Spleen (tissue), 11 donors: ENCODE measurements at regions not wholly inside any gene's neighbourhood (a gene's known extent, or its start where the extent isn't known, plus 50 kb on each side); places are given as distances from the start of the nearest gene placed in this dataset.

ENCODE experiments used
- DNase-seq: peaks from one replicate; pipeline ENCODE4 v3.0.0-alpha.2; 2020
- H3K27ac ChIP-seq, 8 donors: fragments of 200-600 bp; sonication (generic) in 7 of 8; 1 replicate in 4 of 8; 2 replicates in 4 of 8; pipeline versions ENCODE4 v1.5.0 to v1.8.0; 2016 to 2021; ENCODE audit warnings: inconsistent platforms in 4 of 8, mild to moderate bottlenecking in 4 of 8, moderate library complexity in 1 of 8
- H3K27me3 ChIP-seq, 7 donors: fragments of 200-600 bp; sonication (generic) in 6 of 7; replicated peaks in 1 of 7; 1 replicate in 4 of 7; 2 replicates in 3 of 7; pipeline versions ENCODE4 v1.5.0 to v1.8.0; 2016 to 2021; ENCODE audit warnings: inconsistent platforms in 3 of 7, mild to moderate bottlenecking in 1 of 7
- H3K36me3 ChIP-seq, 6 donors: fragments of 200-600 bp; sonication (generic) in 5 of 6; 1 replicate in 4 of 6; 2 replicates in 2 of 6; pipeline versions ENCODE4 v1.5.0 to v1.8.0; 2016 to 2021; ENCODE audit warnings: inconsistent platforms in 2 of 6
- H3K4me1 ChIP-seq, 6 donors: fragments of 200-600 bp; sonication (generic) in 5 of 6; 1 replicate in 3 of 6; 2 replicates in 3 of 6; pipeline versions ENCODE4 v1.5.0 to v1.8.0; 2016 to 2021; ENCODE audit warnings: inconsistent platforms in 3 of 6
- H3K4me3 ChIP-seq, 8 donors: fragments of 200-600 bp; sonication (generic) in 7 of 8; 1 replicate in 4 of 8; 2 replicates in 4 of 8; pipeline versions ENCODE4 v1.5.0 to v1.8.0; 2016 to 2021; ENCODE audit warnings: inconsistent platforms in 4 of 8, mild to moderate bottlenecking in 4 of 8, moderate library complexity in 2 of 8
- H3K9me3 ChIP-seq, 8 donors: fragments of 200-600 bp; sonication (generic) in 7 of 8; 1 replicate in 4 of 8; 2 replicates in 4 of 8; pipeline versions ENCODE4 v1.5.0 to v1.8.0; 2016 to 2021; ENCODE audit warnings: inconsistent platforms in 4 of 8
- CTCF ChIP-seq, 11 experiments: fragments of 200-600 bp in 7 of 11; fragments of 450-650 bp in 4 of 11; sonication (generic) in 4 of 11; IDR thresholded peaks in 8 of 11; conservative IDR thresholded peaks in 3 of 11; 1 replicate in 7 of 11; 2 replicates in 4 of 11; pipeline versions ENCODE4 v1.4.0 to v1.8.0; 2016 to 2021; ENCODE audit warnings: antibody characterized with exemption in 11 of 11, inconsistent platforms in 4 of 11, mild to moderate bottlenecking in 1 of 11
- POLR2A ChIP-seq, 3 donors: fragments of 450-650 bp; IDR thresholded peaks; one replicate each; pipeline ENCODE4 v1.5.1; 2017; ENCODE audit warnings: antibody characterized with exemption in 3 of 3, mild to moderate bottlenecking in 1 of 3
- POLR2AphosphoS5 ChIP-seq, 3 donors: sonication (generic); formaldehyde crosslinking; IDR thresholded peaks; one replicate each; pipeline ENCODE4 v1.5.1; 2017; ENCODE audit warnings: antibody characterized with exemption in 3 of 3
- WGBS, 5 donors: extraction: QIAGEN DNeasy Blood & Tissue Kit in 3 of 5; methylation state at CpG; one replicate each; pipeline versions ENCODE4 v1.1.5 to v1.1.7; 2013 to 2018; 5-methylcytosine and 5-hydroxymethylcytosine counted together
- intact Hi-C: fragments of 100-400 bp; cut with DNase I; formaldehyde crosslinking; loops from one replicate; pipeline ENCODE4 v1.15.0; 2023; ENCODE audit warnings: low total_unique reads
- donor health status: healthy with polysubstance abuse.
- donor health status: DM: no; HTN: no; CAD: no; lungs with moderate emphysema.
- donor health status: DM: no; HTN: no; CAD: no.
- donor health status: Bipolar disorder and iron deficiency.
- donor health status: healthy.
- donor health status: DM: no; HTN: no; CAD: no.
- donor health status: DM: yes; HTN: yes; CAD: no.

DNA sequence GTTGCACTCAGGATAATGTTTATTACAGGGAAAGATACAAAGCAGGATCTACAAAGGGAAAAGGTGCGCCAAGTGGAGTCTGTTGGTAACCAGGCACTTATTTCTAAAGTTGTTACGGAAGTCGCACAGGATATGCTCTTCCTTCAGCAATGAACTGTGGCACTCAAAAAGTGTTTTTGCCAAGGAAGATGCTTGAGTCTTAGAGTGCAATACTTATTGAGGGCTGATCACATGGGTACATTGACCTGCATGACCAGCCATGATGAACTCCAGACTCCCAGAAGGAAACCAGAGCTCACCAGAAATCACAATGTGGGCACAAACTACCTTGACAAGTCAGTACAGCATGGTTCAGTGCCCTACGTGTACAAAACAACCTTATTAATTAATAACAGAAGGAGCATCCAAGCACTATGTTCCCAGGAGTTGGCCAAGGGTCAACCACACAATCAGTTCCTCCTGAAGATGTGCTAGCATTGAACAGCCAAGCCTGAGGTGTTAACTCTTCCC lies 270.7 kb upstream of the TFAP2D start:
- WGBS, 5 donors: 86 to 95% (median 90%) methylated on average over 4 of the region's 4 CpGs
- H3K9me3 ChIP-seq: peaks cover 0 to 13% (median 0%) of the 10 kb centered on the region in 8 donors
- no peak for DNase-seq
- H3K4me3 ChIP-seq: no peak overlapping the region
- no peaks in the 10 kb centered on the region for H3K36me3 ChIP-seq
- intact Hi-C loops: no loop called here
- no peaks in the 10 kb centered on the region for H3K27me3 ChIP-seq
- H3K4me1 ChIP-seq: no peaks in the 10 kb centered on the region
- H3K27ac ChIP-seq: no peak overlapping the region
- TF ChIP-seq CTCF (IDR thresholded peaks at IDR 0.05 in 8 of 11, conservative IDR thresholded peaks at IDR 0.05 in 3 of 11) (no peak), POLR2AphosphoS5 (IDR thresholded peaks at IDR 0.05) (no peak), POLR2A (IDR thresholded peaks at IDR 0.05) (no peak)

DNA sequence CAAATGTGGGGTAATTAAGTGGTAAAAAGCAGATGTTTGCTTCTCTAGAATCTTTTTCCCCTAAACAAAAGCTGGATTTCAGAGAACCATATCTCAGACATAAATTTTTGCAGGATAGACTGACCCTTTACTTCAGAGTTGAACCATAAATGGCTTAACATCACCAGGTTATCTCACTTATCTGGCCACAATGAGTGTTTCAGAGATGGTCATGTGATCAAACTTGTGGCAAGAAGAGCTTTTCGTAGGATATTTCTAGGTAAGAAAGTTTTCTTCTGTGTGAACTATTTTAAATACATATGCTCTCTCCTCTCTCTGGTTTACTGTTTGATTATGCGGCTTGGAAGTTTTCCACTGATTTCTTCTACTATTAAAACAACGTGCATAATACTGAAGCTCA lies 270.2 kb upstream of the TFAP2D start:
- intact Hi-C loops: no loop called here
- H3K36me3 ChIP-seq: no peaks in the 10 kb centered on the region
- no peaks in the 10 kb centered on the region for H3K4me1 ChIP-seq
- no peak overlapping the region for H3K27ac ChIP-seq
- TF ChIP-seq POLR2A (IDR thresholded peaks at IDR 0.05) (no peak), POLR2AphosphoS5 (IDR thresholded peaks at IDR 0.05) (no peak), CTCF (IDR thresholded peaks at IDR 0.05 in 8 of 11, conservative IDR thresholded peaks at IDR 0.05 in 3 of 11) (no peak)
- WGBS, 5 donors: 83 to 93% (median 87%) methylated on average over 3 of the region's 3 CpGs
- no peak overlapping the region for H3K4me3 ChIP-seq
- no peaks in the 10 kb centered on the region for H3K27me3 ChIP-seq
- H3K9me3 ChIP-seq: peaks cover 0 to 13% (median 0%) of the 10 kb centered on the region in 8 donors
- no peak for DNase-seq

DNA sequence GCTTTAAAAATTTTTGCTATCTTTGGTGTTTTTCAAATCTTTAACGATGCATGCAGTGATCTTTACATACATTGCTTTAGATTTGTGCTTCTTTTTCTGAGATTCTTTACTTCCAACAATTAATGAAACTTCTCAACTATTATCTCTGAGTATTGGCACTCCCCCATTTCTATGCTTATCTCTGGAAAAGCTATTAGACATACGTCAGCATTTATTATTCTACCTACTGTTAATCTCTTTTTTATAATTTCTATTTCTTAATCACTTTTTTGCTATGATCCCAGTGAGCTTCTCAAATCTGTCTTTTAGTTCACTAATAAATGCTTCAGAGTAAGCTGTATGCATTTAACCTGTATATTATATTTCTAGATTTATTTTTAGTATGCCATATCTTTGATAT lies 264.2 kb upstream of the TFAP2D start:
- TF ChIP-seq POLR2A (IDR thresholded peaks at IDR 0.05) (no peak), POLR2AphosphoS5 (IDR thresholded peaks at IDR 0.05) (no peak), CTCF (IDR thresholded peaks at IDR 0.05 in 8 of 11, conservative IDR thresholded peaks at IDR 0.05 in 3 of 11) (no peak)
- DNase-seq: no peak
- Histone ChIP-seq H3K9me3 (no peaks in the 10 kb centered on the region), H3K27me3 (no peaks in the 10 kb centered on the region), H3K27ac (no peak overlapping the region), H3K4me1 (no peaks in the 10 kb centered on the region), H3K4me3 (no peak overlapping the region), H3K36me3 (no peaks in the 10 kb centered on the region)
- intact Hi-C loops: no loop called here
- WGBS, 5 donors: 68 to 86% (median 71%) methylated on average over 2 of the region's 2 CpGs

GRCh38 chr6:50451826-50452400 lies 261.4 kb upstream of the TFAP2D start:
- no peaks in the 10 kb centered on the region for H3K4me1 ChIP-seq
- no peak overlapping the region for H3K27ac ChIP-seq
- DNase-seq: no peak
- no peaks in the 10 kb centered on the region for H3K27me3 ChIP-seq
- H3K4me3 ChIP-seq: no peak overlapping the region
- H3K36me3 ChIP-seq: no peaks in the 10 kb centered on the region
- H3K9me3 ChIP-seq: no peaks in the 10 kb centered on the region
- WGBS, 5 donors: 76 to 86% (median 82%) methylated on average over 4 of the region's 4 CpGs
- no peak for TF ChIP-seq POLR2AphosphoS5 (IDR thresholded peaks at IDR 0.05)
- intact Hi-C loops: no loop called here
